WTC11 (cell line): ENCODE measurements at regions not wholly inside any gene's neighbourhood (a gene's known extent, or its start where the extent isn't known, plus 50 kb on each side); places are given as distances from the start of the nearest gene placed in this dataset.

Experiments used
- ATAC-seq: fragments of 200-7000 bp; cut with Tn5 transposase; 2 replicates; pipeline ENCODE4 v1.10.0; 2021; ENCODE audit warnings: mild to moderate bottlenecking, moderate library complexity
- CTCF ChIA-PET: fragments of 300-600 bp; sonication (Branson Sonifier 250); formaldehyde crosslinking; loops from one replicate; lab custom pipeline; 2021; ENCODE audit warnings: antibody characterized with exemption; lab: Charles Lee
- POLR2A ChIA-PET: fragments of 350-600 bp; sonication (Branson Sonifier 250); formaldehyde crosslinking; loops from one replicate; lab custom pipeline; 2021; ENCODE audit warnings: antibody characterized with exemption; lab: Charles Lee
- DNase-seq: peaks from one replicate; pipeline ENCODE4 v3.0.0; 2021; ENCODE audit warnings: low spot score
- H3K27ac Mint-ChIP-seq: 2 replicates; pipeline ENCODE4 v1.8.0; 2021; ENCODE audit warnings: mixed read lengths
- H3K27me3 Mint-ChIP-seq: 2 replicates; pipeline ENCODE4 v1.8.0; 2021; ENCODE audit warnings: low read depth, mild to moderate bottlenecking, moderate library complexity, mixed read lengths
- H3K36me3 Mint-ChIP-seq: 2 replicates; pipeline ENCODE4 v1.8.0; 2021; ENCODE audit warnings: mixed read lengths
- H3K4me1 Mint-ChIP-seq: 2 replicates; pipeline ENCODE4 v1.8.0; 2022; ENCODE audit warnings: mixed read lengths
- H3K4me3 Mint-ChIP-seq: 2 replicates; pipeline ENCODE4 v1.8.0; 2021; ENCODE audit warnings: mild to moderate bottlenecking, moderate library complexity, mixed read lengths
- H3K9me3 Mint-ChIP-seq: 2 replicates; pipeline ENCODE4 v1.8.0; 2021; ENCODE audit warnings: mixed read lengths
- AFF4 ChIP-seq: sonication (generic); formaldehyde crosslinking; IDR thresholded peaks from 2 replicates; pipeline ENCODE4 v1.8.1; 2023; ENCODE audit warnings: mild to moderate bottlenecking, missing genetic modification reagents, borderline replicate concordance
- ATF1 ChIP-seq: sonication (generic); formaldehyde crosslinking; IDR thresholded peaks from 2 replicates; pipeline ENCODE4 v1.8.1; 2023; ENCODE audit warnings: mild to moderate bottlenecking, moderate library complexity, missing genetic modification reagents
- ATF6 ChIP-seq: sonication (generic); formaldehyde crosslinking; IDR thresholded peaks from 2 replicates; pipeline ENCODE4 v1.8.1; 2023; ENCODE audit warnings: mild to moderate bottlenecking, missing genetic modification reagents
- E2F5 ChIP-seq: sonication (generic); formaldehyde crosslinking; IDR thresholded peaks from 2 replicates; pipeline ENCODE4 v1.8.1; 2022; ENCODE audit warnings: mild to moderate bottlenecking, moderate library complexity, missing genetic modification reagents
- ERG ChIP-seq: fragments of 250-450 bp; sonication (Bioruptor Pico); IDR thresholded peaks from 2 replicates; pipeline ENCODE4 v1.8.0; 2021; ENCODE audit warnings: mild to moderate bottlenecking
- ETV6 ChIP-seq: sonication (generic); formaldehyde crosslinking; IDR thresholded peaks from 2 replicates; pipeline ENCODE4 v1.8.1; 2022; ENCODE audit warnings: mild to moderate bottlenecking, missing genetic modification reagents
- FOXP4 ChIP-seq: sonication (generic); formaldehyde crosslinking; IDR thresholded peaks from 2 replicates; pipeline ENCODE4 v1.8.0; 2022; ENCODE audit warnings: mild to moderate bottlenecking, missing genetic modification reagents
- GTF2I ChIP-seq: fragments of 250-450 bp; sonication (Bioruptor Pico); conservative IDR thresholded peaks from 2 replicates; pipeline ENCODE4 v1.4.0; 2021; ENCODE audit warnings: mild to moderate bottlenecking
- HMGXB4 ChIP-seq: sonication (generic); formaldehyde crosslinking; IDR thresholded peaks from 2 replicates; pipeline ENCODE4 v1.8.1; 2023; ENCODE audit warnings: mild to moderate bottlenecking, moderate library complexity, missing genetic modification reagents
- MYBL2 ChIP-seq: sonication (generic); formaldehyde crosslinking; IDR thresholded peaks from 2 replicates; pipeline ENCODE4 v1.8.1; 2023; ENCODE audit warnings: mild to moderate bottlenecking, moderate library complexity, missing genetic modification reagents
- NFYB ChIP-seq: sonication (generic); formaldehyde crosslinking; conservative IDR thresholded peaks from 2 replicates; pipeline ENCODE4 v1.8.0; 2022; ENCODE audit warnings: low read depth, missing genetic modification reagents
- NR1H2 ChIP-seq: sonication (generic); formaldehyde crosslinking; IDR thresholded peaks from 2 replicates; pipeline ENCODE4 v1.9.0; 2021; ENCODE audit warnings: mild to moderate bottlenecking, moderate library complexity, missing genetic modification reagents
- PREB ChIP-seq: sonication (generic); formaldehyde crosslinking; IDR thresholded peaks from 2 replicates; pipeline ENCODE4 v1.8.1; 2022; ENCODE audit warnings: mild to moderate bottlenecking, missing genetic modification reagents, moderate library complexity, borderline replicate concordance
- TEAD1 ChIP-seq: sonication (generic); formaldehyde crosslinking; IDR thresholded peaks from 2 replicates; pipeline ENCODE4 v1.8.0; 2022; ENCODE audit warnings: mild to moderate bottlenecking, missing genetic modification reagents
- USF1 ChIP-seq: sonication (generic); formaldehyde crosslinking; IDR thresholded peaks from 2 replicates; pipeline ENCODE4 v1.8.0; 2022; ENCODE audit warnings: mild to moderate bottlenecking, missing genetic modification reagents
- ZBTB21 ChIP-seq: sonication (generic); formaldehyde crosslinking; IDR thresholded peaks from 2 replicates; pipeline ENCODE4 v1.8.1; 2023; ENCODE audit warnings: mild to moderate bottlenecking, missing genetic modification reagents, borderline replicate concordance
- ZNF232 ChIP-seq: sonication (generic); formaldehyde crosslinking; IDR thresholded peaks from 2 replicates; pipeline ENCODE4 v1.8.0; 2022; ENCODE audit warnings: mild to moderate bottlenecking, missing genetic modification reagents

GRCh38 chr2:145749556-145749955 lies 1229.6 kb upstream of the ZEB2 start:
- Mint-ChIP-seq H3K4me1 (peaks cover 33% of the 10 kb centered on the region), H3K4me3 (no peak overlapping the region), H3K27ac (no peak overlapping the region), H3K36me3 (no peaks in the 10 kb centered on the region), H3K9me3 (no peaks in the 10 kb centered on the region), H3K27me3 (no peaks in the 10 kb centered on the region)
- CTCF ChIA-PET, result no interaction called here
- no peak for DNase-seq
- POLR2A ChIA-PET, result no interaction called here
- no peak for ATAC-seq
- no peak for TF ChIP-seq ATF1
- no peak for TF ChIP-seq MYBL2 (CRISPR knock-in tag)
- no peak for TF ChIP-seq E2F5 (CRISPR knock-in tag)
- TF ChIP-seq FOXP4 (CRISPR knock-in tag), result no peak
- TF ChIP-seq ERG (CRISPR knock-in tag), result no peak
- TF ChIP-seq PREB (CRISPR knock-in tag), result no peak
- TF ChIP-seq USF1 (CRISPR knock-in tag), result no peak
- no peak for TF ChIP-seq ATF6 (CRISPR knock-in tag)
- TF ChIP-seq ZBTB21 (CRISPR knock-in tag), result no peak
- TF ChIP-seq ETV6 (CRISPR knock-in tag), result no peak
- no peak for TF ChIP-seq NFYB (CRISPR knock-in tag)
- no peak for TF ChIP-seq TEAD1 (CRISPR knock-in tag)
- TF ChIP-seq NR1H2 (CRISPR knock-in tag), result no peak
- no peak for TF ChIP-seq AFF4 (CRISPR knock-in tag)
- TF ChIP-seq ZNF232 (CRISPR knock-in tag), result no peak
- TF ChIP-seq GTF2I (CRISPR knock-in tag), result no peak
- TF ChIP-seq HMGXB4 (CRISPR knock-in tag), result no peak
